Effector memory CD4-positive, alpha-beta T cell (primary cell): ENCODE measurements at regions not wholly inside any gene's neighbourhood (a gene's known extent, or its start where the extent isn't known, plus 50 kb on each side); places are given as distances from the start of the nearest gene placed in this dataset.
"Not testable (repeated sequence)": the region's sequence is repeated elsewhere in the genome, so short reads cannot be mapped to it uniquely, and the experiment has no call there.

ENCODE experiments used
- DNase-seq, 3 donors: peaks; one replicate each; pipeline ENCODE4 v3.0.0-alpha.2; 2020
- H3K27ac ChIP-seq: 2 replicates; pipeline ENCODE4 v1.7.0; 2013; ENCODE audit warnings: mild to moderate bottlenecking, low read length, moderate library complexity; ENCODE audit not compliant: insufficient read depth, poor library complexity, severe bottlenecking
- H3K27me3 ChIP-seq: replicated peaks from 2 replicates; pipeline ENCODE4 v1.7.0; 2013; ENCODE audit warnings: mild to moderate bottlenecking, low read length; ENCODE audit not compliant: insufficient read depth, control insufficient read depth, poor library complexity, severe bottlenecking
- H3K36me3 ChIP-seq: 2 replicates; pipeline ENCODE4 v1.7.0; 2013; ENCODE audit warnings: mild to moderate bottlenecking, low read length, moderate library complexity; ENCODE audit not compliant: control insufficient read depth, insufficient read depth
- H3K4me1 ChIP-seq: 2 replicates; pipeline ENCODE4 v1.7.0; 2013; ENCODE audit warnings: low read length, mild to moderate bottlenecking; ENCODE audit not compliant: control insufficient read depth, insufficient read depth, poor library complexity, severe bottlenecking
- H3K4me3 ChIP-seq: 2 replicates; pipeline ENCODE4 v1.7.0; 2013; ENCODE audit warnings: low read length, low read depth, mild to moderate bottlenecking; ENCODE audit not compliant: insufficient read depth, poor library complexity, severe bottlenecking
- H3K9me3 ChIP-seq: 2 replicates; pipeline ENCODE4 v1.7.0; 2013; ENCODE audit warnings: mild to moderate bottlenecking, low read length, moderate library complexity; ENCODE audit not compliant: control insufficient read depth

GRCh38 chr15:96146726-96147125 lies 183.8 kb upstream of the NR2F2 start:
- no peaks in the 10 kb centered on the region for H3K9me3 ChIP-seq
- no peaks in the 10 kb centered on the region for H3K27me3 ChIP-seq
- H3K4me3 ChIP-seq = no peak overlapping the region
- no peaks in the 10 kb centered on the region for H3K4me1 ChIP-seq
- DNase-seq = no peak
- H3K36me3 ChIP-seq = no peaks in the 10 kb centered on the region
- no peak overlapping the region for H3K27ac ChIP-seq

- no peak for DNase-seq
- Histone ChIP-seq H3K27me3 (no peaks in the 10 kb centered on the region), H3K9me3 (no peaks in the 10 kb centered on the region), H3K4me1 (no peaks in the 10 kb centered on the region), H3K36me3 (no peaks in the 10 kb centered on the region), H3K4me3 (no peak overlapping the region), H3K27ac (no peak overlapping the region)
These were observed 183.2 kb upstream of the NR2F2 start for GRCh38 chr15:96147267-96147666.

- H3K36me3 ChIP-seq = no peaks in the 10 kb centered on the region
- no peaks in the 10 kb centered on the region for H3K4me1 ChIP-seq
- no peak for DNase-seq
- no peaks in the 10 kb centered on the region for H3K27me3 ChIP-seq
- H3K27ac ChIP-seq = no peak overlapping the region
- H3K9me3 ChIP-seq = no peaks in the 10 kb centered on the region
- H3K4me3 ChIP-seq = no peak overlapping the region
These were observed 180.2 kb upstream of the NR2F2 start for GRCh38 chr15:96150254-96150653.

- H3K9me3 ChIP-seq, H3K36me3 ChIP-seq, H3K27ac ChIP-seq, H3K4me1 ChIP-seq, H3K27me3 ChIP-seq, DNase-seq, H3K4me3 ChIP-seq: not testable (repeated sequence)
These were observed 178.8 kb upstream of the NR2F2 start for GRCh38 chr15:96151749-96152148.

DNA sequence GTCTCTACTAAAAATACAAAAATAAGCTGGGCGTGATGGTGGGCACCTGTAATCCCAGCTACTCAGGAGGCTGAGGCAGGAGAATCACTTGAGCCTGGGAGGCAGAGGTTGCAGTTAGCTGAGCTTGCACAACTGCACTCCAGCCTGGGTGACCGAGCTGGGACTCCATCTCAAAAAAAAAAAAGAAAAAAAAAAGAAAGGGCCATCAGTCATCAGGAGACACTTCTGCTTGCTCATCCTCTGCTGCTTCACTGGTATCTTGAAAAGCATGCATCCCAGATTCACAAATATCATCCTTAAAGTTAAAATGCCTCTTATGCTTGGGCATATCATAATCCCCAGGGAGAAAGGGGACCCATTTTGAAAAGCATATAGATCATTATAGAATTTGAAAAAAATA lies 176.6 kb upstream of the NR2F2 start:
- DNase-seq = no peak
- H3K4me1 ChIP-seq = no peaks in the 10 kb centered on the region

DNA sequence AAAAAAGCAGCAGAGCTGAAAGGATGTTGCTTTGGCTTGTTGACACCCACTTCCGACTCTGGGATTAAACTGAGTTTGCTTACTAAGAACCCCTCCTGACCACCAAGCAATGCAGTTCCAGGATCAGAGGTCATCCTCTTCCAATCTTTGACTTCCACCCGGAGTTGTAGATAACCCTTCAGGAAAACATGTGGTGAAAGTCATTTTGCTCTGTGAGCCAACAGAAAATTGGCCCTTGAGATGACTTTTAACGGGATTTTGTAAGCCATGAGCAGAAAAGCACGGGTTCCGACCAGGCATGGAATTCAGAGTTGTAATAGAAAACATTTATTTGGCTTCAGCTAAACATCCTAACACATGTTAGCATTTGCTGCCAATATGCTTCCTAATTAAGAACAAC lies 171.6 kb upstream of the NR2F2 start:
- Histone ChIP-seq H3K4me1 (no peaks in the 10 kb centered on the region), H3K4me3 (no peak overlapping the region), H3K27me3 (no peaks in the 10 kb centered on the region), H3K27ac (no peak overlapping the region), H3K36me3 (no peaks in the 10 kb centered on the region), H3K9me3 (no peaks in the 10 kb centered on the region)
- DNase-seq = no peak

More for the DNA sequence above, 176.6 kb upstream of the NR2F2 start:
- Histone ChIP-seq H3K27ac (no peak overlapping the region), H3K27me3 (no peaks in the 10 kb centered on the region), H3K36me3 (no peaks in the 10 kb centered on the region), H3K4me3 (no peak overlapping the region), H3K9me3 (no peaks in the 10 kb centered on the region)

DNA sequence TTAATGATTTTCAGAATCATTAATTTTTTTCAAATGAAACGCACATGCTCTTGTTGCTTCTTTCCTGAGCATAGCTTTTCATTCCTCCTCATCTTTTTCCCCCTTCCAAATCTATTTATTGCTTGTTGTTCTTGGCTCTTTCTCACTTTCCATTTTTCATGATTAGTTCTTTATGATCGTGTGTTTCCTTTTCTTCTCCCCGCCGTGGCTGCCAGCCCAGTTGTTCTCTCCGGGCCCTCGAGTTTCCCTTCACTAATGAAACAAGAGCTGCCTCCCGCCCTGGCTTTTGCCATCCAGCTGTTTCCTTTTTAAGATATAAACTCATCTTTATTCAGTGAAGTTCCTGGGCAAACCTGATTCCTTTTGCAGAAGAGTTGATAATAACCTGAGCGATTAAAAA lies 170.2 kb upstream of the NR2F2 start:
- no peak overlapping the region for H3K27ac ChIP-seq
- no peak overlapping the region for H3K4me3 ChIP-seq
- no peaks in the 10 kb centered on the region for H3K36me3 ChIP-seq
- no peaks in the 10 kb centered on the region for H3K4me1 ChIP-seq
- H3K27me3 ChIP-seq = no peaks in the 10 kb centered on the region
- H3K9me3 ChIP-seq = no peaks in the 10 kb centered on the region
- DNase-seq = no peak

- H3K4me3 ChIP-seq = no peak overlapping the region
- no peak overlapping the region for H3K27ac ChIP-seq
- no peaks in the 10 kb centered on the region for H3K36me3 ChIP-seq
- no peaks in the 10 kb centered on the region for H3K4me1 ChIP-seq
- no peaks in the 10 kb centered on the region for H3K27me3 ChIP-seq
- no peaks in the 10 kb centered on the region for H3K9me3 ChIP-seq
- DNase-seq = no peak
These were observed 169.7 kb upstream of the NR2F2 start for GRCh38 chr15:96160800-96161199.

DNA sequence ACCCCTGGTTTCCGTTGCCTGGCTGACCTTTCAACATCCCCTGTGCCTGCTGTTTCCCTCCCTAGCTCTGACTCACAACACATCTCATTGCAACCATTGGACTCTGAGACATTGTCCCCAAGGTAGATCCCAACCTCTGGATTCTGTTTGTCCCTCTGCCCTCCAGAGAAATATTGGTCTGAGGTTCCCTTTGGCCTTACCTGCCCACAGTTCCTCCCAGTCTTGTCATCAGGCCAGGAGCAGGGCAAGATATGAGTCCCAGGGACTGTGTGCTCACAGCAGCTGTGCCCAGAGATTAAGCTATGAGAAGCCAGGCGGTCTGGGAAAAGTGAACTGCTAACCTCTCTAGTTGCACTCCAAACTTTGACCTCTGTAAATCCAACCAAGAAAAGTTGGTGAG lies 168.2 kb upstream of the NR2F2 start:
- H3K9me3 ChIP-seq = no peaks in the 10 kb centered on the region
- no peak for DNase-seq

DNA sequence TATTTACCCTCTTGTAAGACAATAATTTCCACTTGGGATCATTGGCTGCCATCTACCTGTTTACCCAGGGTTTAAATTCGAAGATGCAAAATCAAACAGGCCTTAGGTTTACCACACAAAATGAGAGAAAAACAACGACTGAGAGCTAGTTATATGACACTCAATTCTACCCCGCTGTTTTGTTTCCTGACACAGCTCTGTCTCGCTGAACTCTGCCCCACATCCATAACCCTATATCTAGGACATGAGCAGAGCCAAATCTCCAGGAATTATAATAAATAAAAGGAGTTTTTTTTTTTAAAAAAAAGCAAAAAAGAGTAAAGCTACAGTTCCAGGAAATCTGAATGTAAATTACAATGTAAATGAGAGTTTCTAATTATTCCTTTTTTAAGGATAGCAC lies 165.4 kb upstream of the NR2F2 start:
- Histone ChIP-seq H3K9me3 (no peaks in the 10 kb centered on the region), H3K27me3 (no peaks in the 10 kb centered on the region)

More for the DNA sequence above, 168.2 kb upstream of the NR2F2 start:
- no peak overlapping the region for H3K27ac ChIP-seq
- no peak overlapping the region for H3K4me3 ChIP-seq
- no peaks in the 10 kb centered on the region for H3K4me1 ChIP-seq
- no peaks in the 10 kb centered on the region for H3K27me3 ChIP-seq
- no peaks in the 10 kb centered on the region for H3K36me3 ChIP-seq

DNA sequence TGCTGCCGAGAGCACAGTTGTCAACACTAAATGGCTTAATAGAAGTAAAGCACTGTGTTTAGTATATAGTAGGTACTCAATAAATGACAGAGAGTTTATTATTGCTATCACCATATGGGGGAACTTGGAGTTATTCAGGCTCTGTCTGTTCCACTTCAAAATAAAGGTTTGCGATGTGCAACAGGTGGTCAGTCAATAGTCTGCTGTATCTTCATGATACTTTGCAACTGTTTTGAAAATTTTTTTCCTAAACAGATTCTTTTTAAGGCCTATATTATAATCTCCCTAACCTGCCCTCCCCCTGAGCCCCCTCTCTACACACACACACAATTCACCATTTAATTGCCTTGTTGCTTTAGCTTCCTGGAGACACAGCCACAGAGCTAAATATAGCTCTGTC lies 164.7 kb upstream of the NR2F2 start:
- H3K9me3 ChIP-seq = no peaks in the 10 kb centered on the region
- DNase-seq = no peak
- no peak overlapping the region for H3K27ac ChIP-seq
- H3K4me1 ChIP-seq = no peaks in the 10 kb centered on the region
- no peaks in the 10 kb centered on the region for H3K27me3 ChIP-seq
- no peaks in the 10 kb centered on the region for H3K36me3 ChIP-seq
- H3K4me3 ChIP-seq = no peak overlapping the region

More for the DNA sequence above, 165.4 kb upstream of the NR2F2 start:
- Histone ChIP-seq H3K27ac (no peak overlapping the region), H3K36me3 (no peaks in the 10 kb centered on the region), H3K4me3 (no peak overlapping the region), H3K4me1 (no peaks in the 10 kb centered on the region)
- no peak for DNase-seq
